LHCN-M2 (cell line): ENCODE measurements at regions not wholly inside any gene's neighbourhood (a gene's known extent, or its start where the extent isn't known, plus 50 kb on each side); places are given as distances from the start of the nearest gene placed in this dataset.
"Not testable (repeated sequence)": the region's sequence is repeated elsewhere in the genome, so short reads cannot be mapped to it uniquely, and the experiment has no call there.

Source experiments
- DNase-seq: peaks from one replicate; pipeline ENCODE4 v3.0.0-alpha.2; 2012; ENCODE audit warnings: low read depth

DNA sequence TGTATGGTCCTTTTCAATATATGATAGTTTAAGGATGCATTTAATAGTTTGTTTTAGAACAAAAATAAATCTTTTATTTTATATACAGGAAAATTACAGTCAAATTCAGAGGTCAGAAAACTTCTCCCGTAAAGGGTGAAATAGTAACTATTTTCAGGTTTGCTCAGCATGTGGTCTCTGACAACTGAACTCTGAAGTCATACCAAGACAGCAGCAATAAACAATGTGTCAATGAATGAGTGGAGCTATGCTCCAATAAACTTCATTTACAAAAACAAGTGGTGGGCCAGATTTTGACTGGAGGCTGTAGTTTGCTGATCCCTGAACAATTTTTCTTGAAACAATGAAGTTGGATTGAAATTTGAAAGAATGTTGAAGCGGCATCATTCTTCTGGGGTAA, 123.6 kb downstream of the ZNF248 start:
- no peak for DNase-seq

GRCh38 chr10:37732685-37733084, 124.7 kb downstream of the ZNF248 start:
- DNase-seq, result no peak

DNA sequence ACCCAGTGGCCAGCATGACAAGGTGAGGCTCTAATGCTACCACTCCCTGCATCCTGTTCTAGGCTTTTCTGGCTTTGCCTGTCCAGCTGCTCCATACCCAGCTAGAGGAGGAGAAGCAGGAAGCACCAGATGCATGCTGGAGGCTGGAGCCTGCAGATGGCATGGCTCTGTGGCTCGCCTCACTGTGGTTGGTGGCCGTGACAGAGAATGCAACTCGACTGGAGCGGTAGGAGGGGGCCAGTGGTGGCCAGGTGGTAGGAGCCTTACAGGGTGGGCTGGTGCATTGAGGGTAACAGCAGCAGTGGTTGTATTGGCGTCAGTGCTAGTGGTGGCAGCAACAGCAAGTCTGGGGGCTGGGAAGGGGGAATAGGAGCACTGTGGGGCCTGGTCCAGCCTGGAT, 128.6 kb downstream of the ZNF248 start:
- DNase-seq, result no peak

GRCh38 chr10:37727491-37728352, 129.7 kb downstream of the ZNF248 start:
- no peak for DNase-seq

GRCh38 chr10:37721100-37721499, 136.3 kb downstream of the ZNF248 start:
- DNase-seq, result no peak

DNA sequence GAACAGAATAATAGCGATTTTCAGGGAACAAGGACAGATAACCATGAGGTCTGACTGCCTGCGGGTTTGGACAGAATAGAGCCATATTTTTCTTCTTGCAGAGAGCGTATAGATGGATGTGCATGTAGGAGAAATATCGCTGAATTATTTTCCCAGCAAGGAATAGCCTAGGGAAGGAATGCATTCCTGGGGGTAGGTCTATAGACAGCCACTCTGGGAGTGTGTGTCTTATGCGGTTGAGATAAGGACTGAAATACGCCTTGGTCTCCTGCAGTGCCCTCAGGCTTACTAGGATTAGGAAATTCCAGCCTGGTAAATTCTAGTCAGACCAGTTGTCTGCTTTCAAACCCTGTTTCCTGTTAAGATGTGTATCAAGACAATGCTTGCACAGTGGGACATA, 139.3 kb downstream of the ZNF248 start:
- DNase-seq, result not testable (repeated sequence)

GRCh38 chr10:37713642-37714041, 143.8 kb downstream of the ZNF248 start:
- no peak for DNase-seq

DNA sequence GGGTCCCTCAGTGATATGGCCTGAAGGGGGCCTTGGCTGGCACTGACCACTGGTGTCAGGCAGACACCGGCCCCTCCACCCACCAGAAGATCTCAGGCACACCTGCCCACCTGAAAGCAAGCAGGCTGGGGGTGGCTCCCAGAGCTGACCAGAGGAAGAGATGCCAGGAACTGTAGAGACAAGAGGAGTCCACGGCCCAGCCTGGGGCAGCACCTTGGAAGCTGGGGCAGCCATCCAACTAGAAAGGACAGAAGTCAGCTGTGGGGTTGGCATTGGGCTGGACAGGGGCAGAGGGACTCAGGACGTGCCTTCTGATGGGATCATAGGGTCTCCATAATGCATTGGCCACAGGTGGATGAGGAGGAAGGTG, 144.3 kb downstream of the ZNF248 start:
- DNase-seq, result no peak

GRCh38 chr10:37712489-37713131, 144.8 kb downstream of the ZNF248 start:
- peak; percentile 15 for DNase-seq

GRCh38 chr10:37711617-37712488, 145.6 kb downstream of the ZNF248 start:
- no peak for DNase-seq

DNA sequence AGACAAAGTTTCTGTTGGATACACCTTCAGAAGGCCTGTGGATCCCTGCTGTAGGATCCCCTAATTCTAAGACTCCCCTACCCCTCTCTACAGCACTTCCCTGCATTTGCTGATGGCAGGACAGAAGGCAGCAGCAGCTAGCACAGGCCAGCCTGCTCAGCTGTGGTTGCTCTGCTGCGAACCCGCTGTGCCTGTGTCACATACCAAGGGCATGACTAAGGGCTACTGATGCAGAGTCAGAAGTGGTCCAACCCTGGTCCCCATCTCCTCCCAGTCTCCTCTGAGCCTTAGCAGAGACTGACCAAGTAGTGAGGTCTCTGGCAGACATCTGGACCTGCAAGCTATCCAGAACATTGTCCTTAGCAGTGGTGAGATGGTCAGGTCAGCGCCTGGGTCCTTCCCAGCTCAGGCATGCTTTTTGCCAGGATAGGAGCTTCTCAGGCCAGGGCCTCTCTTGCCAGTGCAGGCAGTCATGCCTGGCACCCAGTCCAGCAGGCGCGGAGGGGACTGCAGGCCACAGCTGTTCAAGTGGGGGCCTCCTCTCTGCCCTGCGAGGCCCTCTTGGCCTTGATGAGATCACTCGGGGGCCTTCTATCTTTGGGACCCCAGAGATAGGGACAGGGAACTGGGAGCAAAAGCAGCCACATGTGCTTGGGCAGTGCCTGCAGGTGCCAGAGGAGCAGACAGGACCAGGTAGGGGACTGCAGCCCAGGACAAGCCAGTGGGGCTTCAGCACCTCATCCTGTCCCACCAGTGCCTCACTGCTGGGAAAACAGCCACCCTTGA, 146.4 kb downstream of the ZNF248 start:
- DNase-seq, result peak; percentile 51

- no peak for DNase-seq
Measured at GRCh38 chr10:37707829-37708578, 149.4 kb downstream of the ZNF248 start.

- DNase-seq, result no peak
Measured at GRCh38 chr10:37704566-37704965, 152.8 kb downstream of the ZNF248 start.

DNA sequence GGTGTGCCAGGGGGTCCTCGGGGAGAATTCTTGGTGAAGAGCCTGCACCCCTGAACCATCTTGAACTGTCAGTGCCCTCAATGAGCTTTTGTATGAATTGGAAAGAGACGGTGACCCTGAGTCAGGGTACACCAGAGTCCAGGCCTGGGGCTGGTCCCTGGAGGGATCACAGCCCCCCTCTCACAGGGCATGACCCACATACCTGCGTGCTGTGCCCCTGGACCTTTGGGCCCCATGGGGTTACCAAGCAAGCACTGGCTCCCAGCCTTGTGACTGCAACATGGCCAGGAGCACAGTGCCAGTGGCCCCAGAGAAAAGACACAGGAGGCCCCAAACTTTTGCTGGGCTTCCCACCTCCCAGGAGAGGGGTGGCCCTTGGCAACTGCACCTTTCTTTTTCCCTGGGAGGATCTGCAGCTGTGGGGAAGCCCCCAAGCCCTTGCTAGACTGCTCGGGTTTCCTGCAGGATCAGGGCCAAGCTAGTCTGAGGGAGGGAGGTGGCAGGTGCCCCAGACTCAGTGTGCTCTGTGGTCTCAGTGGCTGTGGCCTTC, 153.5 kb downstream of the ZNF248 start:
- DNase-seq, result no peak

- DNase-seq, result no peak
Measured at GRCh38 chr10:37703114-37703513, 154.3 kb downstream of the ZNF248 start.

GRCh38 chr10:37701781-37702493, 155.5 kb downstream of the ZNF248 start:
- no peak for DNase-seq

GRCh38 chr10:37700886-37701780, 156.3 kb downstream of the ZNF248 start:
- DNase-seq, result no peak

DNA sequence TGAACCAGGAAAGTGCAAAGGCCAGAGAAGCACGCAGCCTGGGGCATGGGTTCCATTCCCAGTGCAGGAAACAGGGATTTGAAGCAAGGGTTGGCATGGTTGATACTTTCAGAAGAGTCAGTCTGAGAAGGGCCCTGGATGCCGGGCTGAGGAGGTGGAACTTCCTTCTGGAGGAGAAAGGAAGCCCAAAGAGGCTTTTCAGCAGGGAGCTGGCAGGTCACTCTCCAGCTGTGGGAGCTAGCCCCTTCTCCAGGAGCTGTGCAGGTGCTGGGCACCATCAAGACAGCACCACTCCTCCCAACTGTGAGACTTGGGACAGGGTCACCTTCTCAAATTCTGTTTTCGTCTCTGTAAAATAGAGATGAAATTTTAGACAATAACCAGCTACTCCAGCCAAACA, 169.8 kb downstream of the ZNF248 start:
- no peak for DNase-seq
